CD4-positive, alpha-beta memory T cell (primary cell): ENCODE measurements at regions not wholly inside any gene's neighbourhood (a gene's known extent, or its start where the extent isn't known, plus 50 kb on each side); places are given as distances from the start of the nearest gene placed in this dataset.

Experiments
- CTCF ChIA-PET: fragments of 350-600 bp; sonication (Branson Sonifier 250); formaldehyde crosslinking; loops from one replicate; lab custom pipeline; 2021; ENCODE audit warnings: inconsistent platforms; ENCODE audit not compliant: partially characterized antibody; lab: Charles Lee
- POLR2A ChIA-PET: fragments of 350-600 bp; sonication (Branson Sonifier 250); formaldehyde crosslinking; loops from one replicate; lab custom pipeline; 2021; ENCODE audit not compliant: partially characterized antibody; lab: Charles Lee
- DNase-seq, 5 donors: peaks; one replicate each; pipeline versions ENCODE4 v3.0.0 to v3.0.0-alpha.2; 2020 to 2022; ENCODE audit warnings: mixed read lengths in 1 of 5
- H3K27ac ChIP-seq: one replicate; pipeline ENCODE4 v1.7.0; 2013; ENCODE audit warnings: low read depth, low read length
- H3K27me3 ChIP-seq: 2 replicates; pipeline ENCODE4 v1.7.0; 2013; ENCODE audit warnings: mild to moderate bottlenecking, low read length, moderate library complexity; ENCODE audit not compliant: insufficient read depth
- H3K36me3 ChIP-seq: 2 replicates; pipeline ENCODE4 v1.7.0; 2013; ENCODE audit warnings: mild to moderate bottlenecking, low read length, moderate library complexity; ENCODE audit not compliant: insufficient read depth
- H3K4me1 ChIP-seq: 2 replicates; pipeline ENCODE4 v1.7.0; 2013; ENCODE audit warnings: mild to moderate bottlenecking, low read length, moderate library complexity; ENCODE audit not compliant: insufficient read depth
- H3K4me3 ChIP-seq, 2 donors: one replicate each; pipeline ENCODE4 v1.7.0; 2013; ENCODE audit warnings: low read length in 2 of 2, mild to moderate bottlenecking in 1 of 2
- H3K9me3 ChIP-seq, 2 donors: one replicate each; pipeline ENCODE4 v1.7.0; 2013; ENCODE audit warnings: low read length in 2 of 2, control low read depth in 1 of 2; ENCODE audit not compliant: control insufficient read depth in 1 of 2
- H3K27ac Mint-ChIP-seq, 7 donors: one replicate each; pipeline ENCODE4 v1.8.0; 2020 to 2021; ENCODE audit warnings: mixed read lengths in 7 of 7, mild to moderate bottlenecking in 6 of 7, inconsistent platforms in 3 of 7, moderate library complexity in 3 of 7
- H3K27me3 Mint-ChIP-seq, 2 donors: one replicate each; pipeline ENCODE4 v1.8.0; 2020 to 2021; ENCODE audit warnings: mixed read lengths in 2 of 2
- H3K36me3 Mint-ChIP-seq, 2 donors: one replicate each; pipeline ENCODE4 v1.8.0; 2020 to 2021; ENCODE audit warnings: mixed read lengths in 2 of 2, inconsistent platforms in 1 of 2, mild to moderate bottlenecking in 1 of 2
- H3K4me1 Mint-ChIP-seq, 4 donors: one replicate each; pipeline ENCODE4 v1.8.0; 2020 to 2021; ENCODE audit warnings: mixed read lengths in 4 of 4, mild to moderate bottlenecking in 1 of 4
- H3K4me3 Mint-ChIP-seq, 8 donors: one replicate each; pipeline ENCODE4 v1.8.0; 2020 to 2021; ENCODE audit warnings: mixed read lengths in 8 of 8, mild to moderate bottlenecking in 7 of 8, moderate library complexity in 6 of 8, inconsistent platforms in 3 of 8
- H3K9me3 Mint-ChIP-seq, 8 donors: one replicate each; pipeline ENCODE4 v1.8.0; 2020 to 2021; ENCODE audit warnings: mixed read lengths in 8 of 8, mild to moderate bottlenecking in 5 of 8, inconsistent platforms in 3 of 8, moderate library complexity in 1 of 8
- intact Hi-C: fragments of 100-400 bp; cut with micrococcal nuclease; formaldehyde crosslinking; loops from one replicate; pipeline ENCODE4 v1.15.1; 2023

- no peaks in the 10 kb centered on the region for H3K4me1 Mint-ChIP-seq
- H3K4me3 Mint-ChIP-seq: no peak overlapping the region
- Histone ChIP-seq H3K4me1 (no peaks in the 10 kb centered on the region), H3K27ac (no peak overlapping the region), H3K4me3 (no peak overlapping the region), H3K9me3 (peaks cover 0 to 5% of the 10 kb centered on the region in 2 donors), H3K27me3 (no peaks in the 10 kb centered on the region), H3K36me3 (no peaks in the 10 kb centered on the region)
- intact Hi-C loops: no loop called here
- H3K27me3 Mint-ChIP-seq: no peaks in the 10 kb centered on the region
- no peak overlapping the region for H3K27ac Mint-ChIP-seq
- ChIA-PET CTCF (no interaction called here), POLR2A (no interaction called here)
- peaks cover 0 to 33% (median 20%) of the 10 kb centered on the region in 8 donors for H3K9me3 Mint-ChIP-seq
- DNase-seq: no peak
- no peaks in the 10 kb centered on the region for H3K36me3 Mint-ChIP-seq
These were observed 341.7 kb upstream of the TYRP1 start for GRCh38 chr9:12351293-12352044.

GRCh38 chr9:12352045-12352315 lies 341.2 kb upstream of the TYRP1 start:
- Mint-ChIP-seq H3K9me3 (peaks cover 0 to 35% (median 20%) of the 10 kb centered on the region in 8 donors), H3K27ac (no peak overlapping the region), H3K4me1 (no peaks in the 10 kb centered on the region), H3K27me3 (no peaks in the 10 kb centered on the region), H3K36me3 (no peaks in the 10 kb centered on the region), H3K4me3 (no peak overlapping the region)
- ChIA-PET CTCF (no interaction called here), POLR2A (no interaction called here)
- Histone ChIP-seq H3K4me3 (no peak overlapping the region), H3K9me3 (peaks cover 0 to 5% of the 10 kb centered on the region in 2 donors), H3K27me3 (no peaks in the 10 kb centered on the region), H3K4me1 (no peaks in the 10 kb centered on the region), H3K27ac (no peak overlapping the region), H3K36me3 (no peaks in the 10 kb centered on the region)
- intact Hi-C loops: no loop called here
- no peak for DNase-seq

DNA sequence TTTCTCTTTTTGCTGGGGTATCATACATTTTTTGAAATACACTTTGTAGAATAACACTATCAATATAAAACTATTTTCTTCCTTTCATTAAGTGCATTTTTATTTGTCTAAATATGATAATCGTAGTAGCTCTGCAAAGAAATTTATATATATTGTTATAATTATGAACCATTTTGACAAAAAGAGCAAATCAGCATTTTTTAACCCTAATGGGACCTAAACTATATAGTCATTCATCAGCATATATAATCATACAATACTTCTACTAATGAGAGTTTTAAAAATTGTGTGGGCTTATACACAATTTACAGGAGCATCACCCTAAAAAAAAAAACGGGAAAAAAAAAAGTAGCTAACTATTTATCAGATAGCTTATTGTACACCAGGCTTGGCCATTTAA lies 329.7 kb upstream of the TYRP1 start:
- H3K27me3 Mint-ChIP-seq: no peaks in the 10 kb centered on the region
- CTCF ChIA-PET: no interaction called here
- no peak overlapping the region for H3K4me3 ChIP-seq
- intact Hi-C loops: no loop called here
- no peaks in the 10 kb centered on the region for H3K4me1 ChIP-seq
- H3K4me3 Mint-ChIP-seq: no peak overlapping the region
- no peaks in the 10 kb centered on the region for H3K27me3 ChIP-seq
- H3K27ac ChIP-seq: no peak overlapping the region
- H3K4me1 Mint-ChIP-seq: no peaks in the 10 kb centered on the region
- peaks cover 0 to 9% of the 10 kb centered on the region in 2 donors for H3K9me3 ChIP-seq
- DNase-seq: no peak
- H3K36me3 Mint-ChIP-seq: no peaks in the 10 kb centered on the region
- no peaks in the 10 kb centered on the region for H3K36me3 ChIP-seq
- no peak overlapping the region for H3K27ac Mint-ChIP-seq
- H3K9me3 Mint-ChIP-seq: peaks cover 4 to 20% (median 15%) of the 10 kb centered on the region in 8 donors
- POLR2A ChIA-PET: no interaction called here

DNA sequence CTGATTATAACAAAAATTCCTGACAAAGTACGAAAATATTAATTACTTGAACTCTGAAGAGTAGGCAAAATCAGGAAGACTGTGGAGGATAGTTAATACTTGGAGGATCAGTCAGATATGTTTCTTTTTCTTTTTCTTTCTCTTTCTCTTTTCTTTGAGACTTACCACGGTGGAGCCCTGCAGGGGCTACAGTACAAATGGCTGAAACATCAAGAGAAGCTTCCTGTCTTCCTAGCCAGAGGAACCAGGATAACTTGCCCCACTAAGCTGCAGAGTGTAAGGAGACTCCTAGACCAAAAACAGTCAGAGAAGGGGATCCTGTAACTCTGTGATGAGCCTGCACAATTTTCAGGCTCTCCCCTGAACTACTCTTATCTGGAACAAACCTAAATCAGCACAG lies 324.6 kb upstream of the TYRP1 start:
- Histone ChIP-seq H3K27me3 (no peaks in the 10 kb centered on the region), H3K4me3 (no peak overlapping the region), H3K9me3 (peaks cover 0 to 9% of the 10 kb centered on the region in 2 donors), H3K4me1 (no peaks in the 10 kb centered on the region), H3K27ac (no peak overlapping the region), H3K36me3 (no peaks in the 10 kb centered on the region)
- CTCF ChIA-PET: no interaction called here
- no peaks in the 10 kb centered on the region for H3K27me3 Mint-ChIP-seq
- H3K9me3 Mint-ChIP-seq: peaks cover 0 to 18% (median 10%) of the 10 kb centered on the region in 8 donors
- no peaks in the 10 kb centered on the region for H3K4me1 Mint-ChIP-seq
- DNase-seq: no peak
- H3K36me3 Mint-ChIP-seq: no peaks in the 10 kb centered on the region
- H3K4me3 Mint-ChIP-seq: no peak overlapping the region
- intact Hi-C loops: no loop called here
- no peak overlapping the region for H3K27ac Mint-ChIP-seq
- POLR2A ChIA-PET: no interaction called here

DNA sequence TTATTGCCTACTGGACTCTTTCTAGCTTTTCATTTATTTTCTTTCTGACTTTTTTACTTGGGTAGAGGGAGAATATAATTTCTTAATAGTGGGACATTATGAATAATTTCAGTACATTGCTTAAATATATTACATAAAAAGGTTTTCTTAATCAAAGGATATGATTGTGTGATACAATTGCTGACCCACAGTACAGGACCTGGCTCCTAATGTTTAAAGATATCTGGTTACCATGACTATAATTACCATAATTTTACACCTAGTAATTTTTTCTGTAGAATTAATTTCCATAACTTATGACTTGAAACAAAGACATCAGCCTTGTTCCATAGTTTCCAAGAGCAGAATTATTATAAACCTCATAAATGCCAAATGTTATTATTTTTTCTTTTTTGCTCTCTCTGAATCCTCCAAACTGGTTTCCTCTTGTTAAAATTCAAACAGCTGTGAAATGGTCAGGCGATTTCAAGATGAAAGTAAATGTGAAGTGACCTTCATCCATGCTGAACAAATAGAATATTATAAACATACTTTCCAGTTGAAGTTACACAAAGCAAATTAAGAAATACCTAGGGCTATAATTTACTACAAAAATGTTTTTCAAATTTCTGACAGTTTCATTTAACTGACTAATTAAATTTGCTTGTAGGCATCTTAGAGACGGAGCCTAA lies 301.2 kb upstream of the TYRP1 start:
- Mint-ChIP-seq H3K27ac (no peak overlapping the region), H3K27me3 (no peaks in the 10 kb centered on the region), H3K4me1 (no peaks in the 10 kb centered on the region), H3K36me3 (no peaks in the 10 kb centered on the region), H3K4me3 (no peak overlapping the region), H3K9me3 (peaks cover 2 to 32% (median 14%) of the 10 kb centered on the region in 8 donors)
- H3K27ac ChIP-seq: no peak overlapping the region
- ChIA-PET CTCF (no interaction called here), POLR2A (no interaction called here)
- no peaks in the 10 kb centered on the region for H3K4me1 ChIP-seq
- H3K36me3 ChIP-seq: no peaks in the 10 kb centered on the region
- H3K9me3 ChIP-seq: no peaks in the 10 kb centered on the region
- H3K27me3 ChIP-seq: no peaks in the 10 kb centered on the region
- DNase-seq: no peak
- intact Hi-C loops: no loop called here
- H3K4me3 ChIP-seq: no peak overlapping the region

DNA sequence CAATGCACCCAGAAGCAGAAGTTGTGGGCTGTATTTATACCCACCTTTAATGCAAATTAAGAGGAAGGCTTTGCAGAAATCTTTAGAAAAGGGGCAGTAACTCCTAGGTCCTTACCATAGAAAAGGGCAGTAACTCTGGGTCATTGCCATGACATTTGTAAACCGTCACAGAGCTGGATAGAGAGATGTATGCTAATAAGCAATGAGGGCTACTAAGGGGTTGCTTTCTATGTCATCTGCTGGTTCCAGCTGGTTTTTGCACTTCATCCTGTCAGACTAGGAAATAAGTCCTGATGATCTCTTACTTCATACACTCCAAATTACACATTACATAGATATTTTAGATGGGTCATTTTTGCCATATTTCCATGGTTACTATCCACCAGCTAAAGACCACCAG lies 299.1 kb upstream of the TYRP1 start:
- H3K36me3 Mint-ChIP-seq: no peaks in the 10 kb centered on the region
- H3K27ac Mint-ChIP-seq: no peak overlapping the region
- no peak overlapping the region for H3K4me3 Mint-ChIP-seq
- POLR2A ChIA-PET: no interaction called here
- no peak overlapping the region for H3K4me3 ChIP-seq
- intact Hi-C loops: no loop called here
- H3K4me1 Mint-ChIP-seq: no peaks in the 10 kb centered on the region
- peaks cover 0 to 35% (median 13%) of the 10 kb centered on the region in 8 donors for H3K9me3 Mint-ChIP-seq
- CTCF ChIA-PET: no interaction called here
- H3K27me3 Mint-ChIP-seq: no peaks in the 10 kb centered on the region
- no peak for DNase-seq
- no peaks in the 10 kb centered on the region for H3K36me3 ChIP-seq
- H3K4me1 ChIP-seq: no peaks in the 10 kb centered on the region
- no peaks in the 10 kb centered on the region for H3K27me3 ChIP-seq
- H3K27ac ChIP-seq: no peak overlapping the region
- no peaks in the 10 kb centered on the region for H3K9me3 ChIP-seq

DNA sequence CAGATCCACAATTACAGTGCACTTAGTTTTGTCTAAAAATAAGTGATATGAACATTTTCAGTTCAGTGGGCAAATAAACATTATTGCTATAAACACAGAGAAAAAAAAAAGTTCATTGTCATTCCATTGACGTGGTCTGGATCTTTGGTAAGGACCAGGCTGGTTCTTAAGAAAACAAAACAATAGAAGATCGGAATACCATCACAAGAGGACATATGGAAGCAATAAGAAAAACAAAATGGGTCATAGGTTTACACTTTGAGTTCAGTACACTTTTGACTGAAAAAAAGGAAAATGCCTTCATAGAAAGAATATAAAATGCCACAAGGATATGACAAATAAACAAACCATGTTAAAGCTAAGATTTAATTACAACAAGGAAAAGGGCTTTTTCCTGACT lies 289.5 kb upstream of the TYRP1 start:
- H3K4me3 Mint-ChIP-seq: no peak overlapping the region
- no peaks in the 10 kb centered on the region for H3K4me1 ChIP-seq
- H3K4me1 Mint-ChIP-seq: no peaks in the 10 kb centered on the region
- POLR2A ChIA-PET: no interaction called here
- H3K27ac Mint-ChIP-seq: no peak overlapping the region
- intact Hi-C loops: no loop called here
- no peaks in the 10 kb centered on the region for H3K36me3 ChIP-seq
- no peaks in the 10 kb centered on the region for H3K9me3 ChIP-seq
- no peak for DNase-seq
- H3K4me3 ChIP-seq: no peak overlapping the region
- no peaks in the 10 kb centered on the region for H3K36me3 Mint-ChIP-seq
- H3K9me3 Mint-ChIP-seq: peaks cover 2 to 34% (median 12%) of the 10 kb centered on the region in 8 donors
- H3K27ac ChIP-seq: no peak overlapping the region
- CTCF ChIA-PET: no interaction called here
- no peaks in the 10 kb centered on the region for H3K27me3 ChIP-seq
- no peaks in the 10 kb centered on the region for H3K27me3 Mint-ChIP-seq
